ENCODE measurements at regions not wholly inside any gene's neighbourhood (a gene's known extent, or its start where the extent isn't known, plus 50 kb on each side); places are given as distances from the start of the nearest gene placed in this dataset.

GRCh38 chr2:133734716-133735495 is 166.6 kb upstream of the NCKAP5 start:
- no peak overlapping the region for H3K4me3 ChIP-seq (ENCODE audit: low read length)

GRCh38 chr2:133736674-133737073 is 168.4 kb upstream of the NCKAP5 start:
- Histone ChIP-seq H3K27me3 (ENCODE audit: insufficient read depth, low read depth, low read length) (no peaks in the 10 kb centered on the region), H3K4me3 (ENCODE audit: low read length) (no peak overlapping the region), H4K20me1 (ENCODE audit: insufficient read depth) (no peaks in the 10 kb centered on the region), H3K27ac (ENCODE audit: low read length) (no peak overlapping the region), H3K79me2 (replicated peaks; ENCODE audit: insufficient read depth, low read length) (no peaks in the 10 kb centered on the region), H3K4me2 (ENCODE audit: low read length) (no peak overlapping the region), H3K9ac (ENCODE audit: low read length) (no peak overlapping the region), H3K9me2 (ENCODE audit: insufficient read depth, low read length) (no peaks in the 10 kb centered on the region), H3K36me3 (ENCODE audit: insufficient read depth, low read length) (no peaks in the 10 kb centered on the region), H3K9me3 (ENCODE audit: low read length) (no peaks in the 10 kb centered on the region), H2AFZ (ENCODE audit: low read depth, low read length) (no peak overlapping the region), H3F3A (ENCODE audit: insufficient read depth, low read length, poor library complexity, severe bottlenecking) (no peaks in the 10 kb centered on the region)
- no peak for TF ChIP-seq POLR2AphosphoS5 (IDR thresholded peaks at IDR 0.05)
- TF ChIP-seq CTCF (IDR thresholded peaks at IDR 0.05; ENCODE audit: poor library complexity, severe bottlenecking) = no peak
- TF ChIP-seq EP300 (conservative IDR thresholded peaks at IDR 0.05; ENCODE audit: poor library complexity, severe bottlenecking) = no peak
- TF ChIP-seq SMC3 (conservative IDR thresholded peaks at IDR 0.05; ENCODE audit: poor library complexity) = no peak
- TF ChIP-seq EZH2 (IDR thresholded peaks at IDR 0.05; ENCODE audit: borderline replicate concordance, insufficient read depth, low read length, poor library complexity, severe bottlenecking) = no peak
- TF ChIP-seq MXI1 (conservative IDR thresholded peaks at IDR 0.05; ENCODE audit: poor library complexity, severe bottlenecking) = no peak
- no peak for TF ChIP-seq REST (IDR thresholded peaks at IDR 0.05; ENCODE audit: borderline replicate concordance)
- TF ChIP-seq TAF1 (IDR thresholded peaks at IDR 0.05; ENCODE audit: low read depth) = no peak
- TF ChIP-seq RAD21 (conservative IDR thresholded peaks at IDR 0.05) = no peak

More at GRCh38 chr2:133734716-133735495, 166.6 kb upstream of the NCKAP5 start:
- Histone ChIP-seq H3K27me3 (ENCODE audit: insufficient read depth, low read depth, low read length) (no peaks in the 10 kb centered on the region), H3K9ac (ENCODE audit: low read length) (no peak overlapping the region), H2AFZ (ENCODE audit: low read depth, low read length) (no peak overlapping the region), H4K20me1 (ENCODE audit: insufficient read depth) (no peaks in the 10 kb centered on the region), H3K36me3 (ENCODE audit: insufficient read depth, low read length) (no peaks in the 10 kb centered on the region), H3K9me2 (ENCODE audit: insufficient read depth, low read length) (no peaks in the 10 kb centered on the region), H3K9me3 (ENCODE audit: low read length) (no peaks in the 10 kb centered on the region), H3F3A (ENCODE audit: insufficient read depth, low read length, poor library complexity, severe bottlenecking) (no peaks in the 10 kb centered on the region), H3K27ac (ENCODE audit: low read length) (no peak overlapping the region), H3K4me2 (ENCODE audit: low read length) (no peak overlapping the region), H3K79me2 (replicated peaks; ENCODE audit: insufficient read depth, low read length) (no peaks in the 10 kb centered on the region)
- no peak for TF ChIP-seq CTCF (IDR thresholded peaks at IDR 0.05; ENCODE audit: poor library complexity, severe bottlenecking)
